ENCODE measurements at regions not wholly inside any gene's neighbourhood (a gene's known extent, or its start where the extent isn't known, plus 50 kb on each side); places are given as distances from the start of the nearest gene placed in this dataset.

DNA sequence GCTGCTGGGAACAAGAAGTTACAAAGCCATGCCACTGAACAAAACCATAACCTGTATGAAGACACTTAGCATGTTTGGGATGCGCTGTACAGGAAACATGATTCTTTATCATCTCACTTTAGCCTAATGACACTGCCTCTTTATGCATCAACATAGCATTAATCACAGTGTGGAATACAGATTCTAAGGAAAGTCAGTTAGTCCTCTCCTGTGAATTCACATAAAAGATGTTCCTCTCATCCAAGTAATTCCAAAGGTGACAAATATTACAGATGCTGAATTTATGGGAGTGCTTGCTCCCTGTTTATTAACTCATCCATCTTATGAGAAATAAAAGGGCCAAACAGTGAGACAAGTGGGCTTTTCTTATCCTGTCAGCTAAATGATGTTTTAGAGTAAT, 1677.7 kb downstream of the EFNA5 start:
- TF ChIP-seq, protein P1, sequence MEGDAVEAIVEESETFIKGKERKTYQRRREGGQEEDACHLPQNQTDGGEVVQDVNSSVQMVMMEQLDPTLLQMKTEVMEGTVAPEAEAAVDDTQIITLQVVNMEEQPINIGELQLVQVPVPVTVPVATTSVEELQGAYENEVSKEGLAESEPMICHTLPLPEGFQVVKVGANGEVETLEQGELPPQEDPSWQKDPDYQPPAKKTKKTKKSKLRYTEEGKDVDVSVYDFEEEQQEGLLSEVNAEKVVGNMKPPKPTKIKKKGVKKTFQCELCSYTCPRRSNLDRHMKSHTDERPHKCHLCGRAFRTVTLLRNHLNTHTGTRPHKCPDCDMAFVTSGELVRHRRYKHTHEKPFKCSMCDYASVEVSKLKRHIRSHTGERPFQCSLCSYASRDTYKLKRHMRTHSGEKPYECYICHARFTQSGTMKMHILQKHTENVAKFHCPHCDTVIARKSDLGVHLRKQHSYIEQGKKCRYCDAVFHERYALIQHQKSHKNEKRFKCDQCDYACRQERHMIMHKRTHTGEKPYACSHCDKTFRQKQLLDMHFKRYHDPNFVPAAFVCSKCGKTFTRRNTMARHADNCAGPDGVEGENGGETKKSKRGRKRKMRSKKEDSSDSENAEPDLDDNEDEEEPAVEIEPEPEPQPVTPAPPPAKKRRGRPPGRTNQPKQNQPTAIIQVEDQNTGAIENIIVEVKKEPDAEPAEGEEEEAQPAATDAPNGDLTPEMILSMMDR (conservative IDR thresholded peaks at IDR 0.05; ENCODE audit: low read length) = no peak
- no peak for TF ChIP-seq EZH2phosphoT487 (IDR thresholded peaks at IDR 0.05; ENCODE audit: borderline replicate concordance, low read depth, low read length)
